ENCODE measurements at regions not wholly inside any gene's neighbourhood (a gene's known extent, or its start where the extent isn't known, plus 50 kb on each side); places are given as distances from the start of the nearest gene placed in this dataset.

DNA sequence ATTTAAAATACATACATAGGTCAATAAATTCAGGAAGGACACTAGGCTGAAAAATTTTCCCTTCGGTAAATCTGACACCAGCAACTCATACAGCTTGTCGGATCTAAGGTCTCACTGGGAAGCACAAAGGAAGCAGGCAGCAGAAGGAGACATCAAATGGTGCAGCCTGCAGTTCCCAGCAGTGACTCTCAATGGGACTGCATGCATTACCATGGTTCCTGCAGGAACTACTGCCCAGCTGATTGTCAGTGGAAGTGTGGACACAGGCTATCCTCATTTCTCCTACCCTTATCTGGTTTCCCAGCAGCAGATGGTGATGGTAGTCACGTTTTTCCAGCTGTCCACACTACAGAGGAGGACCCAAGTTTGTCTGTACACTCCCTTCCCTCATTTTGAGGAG is 113.3 kb downstream of the PPP1R2C start:
- no peak for TF ChIP-seq ZNF426 (tag by site-specific recombination; IDR thresholded peaks at IDR 0.05)
- no peak for TF ChIP-seq CTCF (tag by site-specific recombination; IDR thresholded peaks at IDR 0.05)
- no peak for TF ChIP-seq ZNF704 (tag by site-specific recombination; IDR thresholded peaks at IDR 0.05)
- no peak for TF ChIP-seq ZBTB26 (tag by site-specific recombination; optimal IDR thresholded peaks at IDR 0.05)
- no peak for TF ChIP-seq MEIS1 (CRISPR knock-in tag; IDR thresholded peaks at IDR 0.05; ENCODE audit: borderline replicate concordance)
- TF ChIP-seq KLF9 (tag by site-specific recombination; IDR thresholded peaks at IDR 0.05; ENCODE audit: low read depth), result no peak
- no peak for TF ChIP-seq ZNF416 (tag by site-specific recombination; IDR thresholded peaks at IDR 0.05)
- TF ChIP-seq, protein P1, sequence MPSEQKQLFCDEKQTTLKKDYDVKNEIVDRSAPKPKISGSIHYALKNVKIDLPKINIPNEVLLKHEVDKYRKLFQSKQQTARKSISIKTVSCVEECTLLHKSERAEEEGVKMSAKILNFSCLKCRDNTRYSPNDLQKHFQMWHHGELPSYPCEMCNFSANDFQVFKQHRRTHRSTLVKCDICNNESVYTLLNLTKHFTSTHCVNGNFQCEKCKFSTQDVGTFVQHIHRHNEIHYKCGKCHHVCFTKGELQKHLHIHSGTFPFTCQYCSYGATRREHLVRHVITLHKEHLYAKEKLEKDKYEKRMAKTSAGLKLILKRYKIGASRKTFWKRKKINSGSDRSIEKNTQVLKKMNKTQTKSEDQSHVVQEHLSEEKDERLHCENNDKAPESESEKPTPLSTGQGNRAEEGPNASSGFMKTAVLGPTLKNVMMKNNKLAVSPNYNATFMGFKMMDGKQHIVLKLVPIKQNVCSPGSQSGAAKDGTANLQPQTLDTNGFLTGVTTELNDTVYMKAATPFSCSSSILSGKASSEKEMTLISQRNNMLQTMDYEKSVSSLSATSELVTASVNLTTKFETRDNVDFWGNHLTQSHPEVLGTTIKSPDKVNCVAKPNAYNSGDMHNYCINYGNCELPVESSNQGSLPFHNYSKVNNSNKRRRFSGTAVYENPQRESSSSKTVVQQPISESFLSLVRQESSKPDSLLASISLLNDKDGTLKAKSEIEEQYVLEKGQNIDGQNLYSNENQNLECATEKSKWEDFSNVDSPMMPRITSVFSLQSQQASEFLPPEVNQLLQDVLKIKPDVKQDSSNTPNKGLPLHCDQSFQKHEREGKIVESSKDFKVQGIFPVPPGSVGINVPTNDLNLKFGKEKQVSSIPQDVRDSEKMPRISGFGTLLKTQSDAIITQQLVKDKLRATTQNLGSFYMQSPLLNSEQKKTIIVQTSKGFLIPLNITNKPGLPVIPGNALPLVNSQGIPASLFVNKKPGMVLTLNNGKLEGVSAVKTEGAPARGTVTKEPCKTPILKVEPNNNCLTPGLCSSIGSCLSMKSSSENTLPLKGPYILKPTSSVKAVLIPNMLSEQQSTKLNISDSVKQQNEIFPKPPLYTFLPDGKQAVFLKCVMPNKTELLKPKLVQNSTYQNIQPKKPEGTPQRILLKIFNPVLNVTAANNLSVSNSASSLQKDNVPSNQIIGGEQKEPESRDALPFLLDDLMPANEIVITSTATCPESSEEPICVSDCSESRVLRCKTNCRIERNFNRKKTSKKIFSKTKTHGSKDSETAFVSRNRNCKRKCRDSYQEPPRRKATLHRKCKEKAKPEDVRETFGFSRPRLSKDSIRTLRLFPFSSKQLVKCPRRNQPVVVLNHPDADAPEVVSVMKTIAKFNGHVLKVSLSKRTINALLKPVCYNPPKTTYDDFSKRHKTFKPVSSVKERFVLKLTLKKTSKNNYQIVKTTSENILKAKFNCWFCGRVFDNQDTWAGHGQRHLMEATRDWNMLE (tag by site-specific recombination; conservative IDR thresholded peaks at IDR 0.05; ENCODE audit: low read depth), result no peak

Data from HEK293 (cell line).